GM13977 (cell line): ENCODE measurements at regions not wholly inside any gene's neighbourhood (a gene's known extent, or its start where the extent isn't known, plus 50 kb on each side); places are given as distances from the start of the nearest gene placed in this dataset.
"Not testable (repeated sequence)": the region's sequence is repeated elsewhere in the genome, so short reads cannot be mapped to it uniquely, and the experiment has no call there.

Experiments used
- DNase-seq: peaks from one replicate; pipeline ENCODE4 v3.0.0; 2012; ENCODE audit warnings: low spot score
- in situ Hi-C: fragments of 300-500 bp; cut with MboI; formaldehyde crosslinking; loops from one replicate; pipeline ENCODE4 v1.12.0; 2022; ENCODE audit warnings: low sequenced_read_pairs, low pct_unique_long_range_greater_than_20kb, mixed read lengths, inconsistent platforms; ENCODE audit not compliant: unreplicated experiment

DNA sequence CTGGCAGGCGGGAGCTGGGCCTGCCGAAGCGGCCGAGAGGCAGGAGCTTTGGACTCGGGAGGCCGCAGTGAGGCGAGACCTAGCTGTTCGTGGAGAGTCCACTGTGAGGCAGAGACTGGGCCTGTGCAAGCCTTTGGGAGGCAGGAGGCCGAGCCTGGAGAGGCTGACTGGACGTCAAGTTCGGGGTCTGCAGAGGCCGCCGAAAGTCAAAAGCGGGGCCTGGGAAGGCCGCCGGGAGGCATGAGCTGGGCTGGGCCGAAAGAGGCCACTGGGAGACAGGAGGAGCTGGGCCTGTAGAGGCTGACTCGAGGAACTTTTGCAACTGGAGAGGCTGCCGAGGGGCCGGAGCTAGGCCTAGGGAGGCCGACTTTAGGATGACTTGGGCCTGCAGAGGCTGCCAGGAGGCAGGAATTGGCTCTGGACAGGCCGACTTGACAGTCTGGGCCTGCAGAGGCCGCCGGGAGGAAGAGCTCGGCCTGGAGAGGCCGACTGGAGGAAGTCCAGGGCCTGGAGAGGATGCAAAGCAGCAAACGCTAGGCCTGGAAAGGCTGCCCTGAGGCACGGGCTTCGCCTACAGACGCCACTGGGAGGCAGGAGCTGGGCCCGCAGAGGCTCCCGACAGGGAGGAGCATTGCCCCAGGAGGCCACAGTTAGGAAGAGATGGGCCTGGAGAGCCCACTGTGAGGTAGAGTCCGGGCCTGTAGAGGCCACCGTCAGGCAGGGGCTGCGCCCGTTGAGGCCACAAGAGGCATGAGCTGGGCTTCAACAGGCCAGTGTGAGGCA, 304.0 kb downstream of the ZNF479 start:
- in situ Hi-C loops, DNase-seq: not testable (repeated sequence)

DNA sequence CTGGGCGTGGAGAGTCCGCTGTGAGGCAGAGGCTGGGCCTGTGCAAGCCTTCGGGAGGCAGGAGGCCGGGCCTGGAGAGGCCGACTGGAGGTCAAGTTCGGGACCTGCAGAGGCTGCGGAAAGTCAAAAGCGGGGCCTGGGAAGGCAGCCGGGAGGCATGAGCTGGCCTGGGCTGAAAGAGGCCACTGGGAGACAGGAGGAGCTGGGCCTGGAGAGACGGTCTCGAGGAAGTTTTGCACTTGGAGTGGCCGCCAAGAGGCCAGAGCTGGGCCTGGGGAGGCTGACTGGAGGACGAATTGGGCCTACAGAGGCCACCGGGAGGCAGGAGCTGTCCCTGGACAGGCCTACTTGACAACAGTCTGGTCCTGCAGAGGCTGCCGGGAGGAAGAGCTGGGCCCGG, 304.7 kb downstream of the ZNF479 start:
- in situ Hi-C loops, DNase-seq: not testable (repeated sequence)

DNA sequence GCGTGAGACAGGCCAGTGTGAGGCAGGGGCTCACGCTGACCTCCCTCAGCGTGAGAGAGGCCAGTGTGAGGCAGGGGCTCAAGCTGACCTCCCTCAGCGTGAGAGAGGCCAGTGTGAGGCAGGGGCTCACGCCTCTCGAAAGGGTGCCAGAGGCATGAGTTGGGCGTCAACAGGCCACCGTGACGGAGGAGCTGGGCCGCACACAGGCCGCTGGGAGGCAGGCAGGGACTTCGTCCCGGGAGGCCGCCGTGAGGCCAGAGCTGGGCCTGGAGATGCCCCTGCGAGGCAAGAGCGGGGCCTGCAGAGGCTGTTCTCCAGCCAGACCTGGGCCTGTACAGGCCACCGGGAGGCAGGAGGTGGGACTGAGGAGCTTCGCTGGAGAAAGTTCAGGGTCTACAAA, 305.7 kb downstream of the ZNF479 start:
- DNase-seq, in situ Hi-C loops: not testable (repeated sequence)

DNA sequence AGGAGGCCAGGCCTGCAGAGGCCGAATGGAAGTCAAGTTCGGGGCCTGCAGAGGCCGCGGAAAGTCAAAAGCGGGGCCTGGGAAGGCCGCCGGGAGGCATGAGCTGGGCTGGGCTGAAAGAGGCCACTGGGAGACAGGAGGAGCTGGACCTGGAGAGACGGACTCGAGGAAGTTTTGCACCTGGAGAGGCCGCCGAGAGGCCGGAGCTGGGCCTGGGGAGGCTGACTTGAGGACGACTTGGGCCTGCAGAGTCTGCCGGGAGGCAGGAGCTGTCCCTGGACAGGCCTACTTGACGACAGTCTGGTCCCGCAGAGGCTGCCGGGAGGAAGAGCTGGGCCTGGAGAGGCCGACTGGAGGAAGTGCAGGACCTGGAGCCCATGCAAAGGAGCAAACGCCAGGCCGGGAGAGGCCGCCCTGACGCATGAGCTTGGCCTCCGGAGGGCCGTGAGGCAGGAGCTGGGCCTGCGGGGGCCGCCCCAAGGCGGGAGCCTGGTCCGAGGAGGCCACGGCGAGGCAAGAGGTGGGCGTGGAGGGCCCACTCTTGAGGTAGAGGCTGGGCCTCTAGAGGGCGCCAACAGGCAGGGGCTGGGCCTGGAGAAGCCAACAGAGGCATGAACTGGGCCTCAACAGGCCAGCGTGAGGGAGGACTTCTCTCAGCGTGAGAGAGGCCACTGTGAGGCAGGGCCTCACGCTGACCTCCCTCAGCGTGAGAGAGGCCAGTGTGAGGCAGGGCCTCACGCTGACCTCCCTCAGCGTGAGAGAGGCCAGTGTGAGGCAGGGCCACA, 306.3 kb downstream of the ZNF479 start:
- DNase-seq, in situ Hi-C loops: not testable (repeated sequence)

DNA sequence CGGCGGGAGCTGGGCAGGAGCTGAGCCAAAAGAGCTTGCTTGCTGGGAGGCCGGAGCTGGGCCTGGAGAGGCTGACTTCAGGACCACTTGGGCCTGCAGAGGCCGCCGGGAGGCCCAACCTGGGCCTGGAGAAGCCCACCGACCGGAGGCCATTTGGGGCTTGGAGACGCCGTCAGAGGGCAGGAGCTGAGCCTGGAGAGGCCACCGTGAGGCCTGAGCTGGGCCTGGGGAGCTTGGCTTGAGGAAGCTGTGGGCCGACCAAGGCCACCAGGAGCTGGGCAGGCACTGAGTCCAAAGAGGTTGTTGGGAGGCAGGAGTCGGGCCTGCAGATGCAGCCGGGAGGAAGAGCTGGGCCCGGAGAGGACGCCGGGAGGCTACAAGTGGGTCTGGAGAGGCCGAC, 307.1 kb downstream of the ZNF479 start:
- in situ Hi-C loops, DNase-seq: not testable (repeated sequence)

DNA sequence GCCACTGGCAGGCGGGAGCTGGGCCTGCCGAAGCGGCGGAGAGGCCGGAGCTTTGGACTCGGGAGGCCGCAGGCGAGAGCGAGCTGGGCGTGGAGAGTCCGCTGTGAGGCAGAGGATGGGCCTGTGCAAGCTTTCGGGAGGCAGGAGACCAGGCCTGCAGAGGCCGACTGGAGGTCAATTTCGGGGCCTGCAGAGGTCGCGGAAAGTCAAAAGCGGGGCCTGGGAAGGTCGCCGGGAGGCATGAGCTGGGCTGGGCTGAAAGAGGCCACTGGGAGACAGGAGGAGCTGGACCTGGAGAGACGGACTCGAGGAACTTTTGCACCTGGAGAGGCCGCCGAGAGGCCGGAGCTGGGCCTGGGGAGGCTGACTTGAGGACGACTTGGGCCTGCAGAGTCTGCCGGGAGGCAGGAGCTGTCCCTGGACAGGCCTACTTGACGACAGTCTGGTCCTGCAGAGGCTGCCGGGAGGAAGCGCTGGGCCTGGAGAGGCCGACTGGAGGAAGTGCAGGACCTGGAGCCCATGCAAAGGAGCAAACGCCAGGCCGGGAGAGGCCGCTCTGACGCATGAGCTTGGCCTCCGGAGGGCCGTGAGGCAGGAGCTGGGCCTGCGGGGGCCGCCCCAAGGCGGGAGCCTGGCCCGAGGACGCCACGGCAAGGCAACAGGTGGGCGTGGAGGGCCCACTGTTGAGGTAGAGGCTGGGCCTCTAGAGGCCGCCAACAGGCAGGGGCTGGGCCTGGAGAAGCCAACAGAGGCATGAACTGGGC, 308.2 kb downstream of the ZNF479 start:
- in situ Hi-C loops, DNase-seq: not testable (repeated sequence)

DNA sequence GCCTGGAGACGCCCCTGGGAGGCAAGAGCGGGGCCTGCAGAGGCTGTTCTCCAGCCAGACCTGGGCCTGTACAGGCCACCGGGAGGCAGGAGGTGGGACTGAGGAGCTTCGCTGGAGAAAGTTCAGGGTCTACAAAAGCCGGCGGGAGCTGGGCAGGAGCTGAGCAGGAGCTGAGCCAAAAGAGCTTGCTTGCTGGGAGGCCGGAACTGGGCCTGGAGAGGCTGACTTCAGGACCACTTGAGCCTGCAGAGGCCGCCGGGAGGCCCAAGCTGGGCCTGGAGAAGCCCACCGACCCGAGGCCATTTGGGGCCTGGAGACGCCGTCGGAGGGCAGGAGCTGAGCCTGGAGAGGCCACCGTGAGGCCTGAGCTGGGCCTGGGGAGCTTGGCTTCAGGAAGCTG, 309.0 kb downstream of the ZNF479 start:
- in situ Hi-C loops, DNase-seq: not testable (repeated sequence)

DNA sequence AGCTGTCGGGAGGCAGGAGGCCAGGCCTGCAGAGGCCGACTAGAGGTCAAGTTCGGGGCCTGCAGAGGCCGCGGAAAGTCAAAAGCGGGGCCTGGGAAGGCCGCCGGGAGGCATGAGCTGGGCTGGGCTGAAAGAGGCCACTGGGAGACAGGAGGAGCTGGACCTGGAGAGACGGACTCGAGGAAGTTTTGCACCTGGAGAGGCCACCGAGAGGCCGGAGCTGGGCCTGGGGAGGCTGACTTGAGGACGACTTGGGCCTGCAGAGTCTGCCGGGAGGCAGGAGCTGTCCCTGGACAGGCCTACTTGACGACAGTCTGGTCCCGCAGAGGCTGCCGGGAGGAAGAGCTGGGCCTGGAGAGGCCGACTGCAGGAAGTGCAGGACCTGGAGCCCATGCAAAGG, 310.1 kb downstream of the ZNF479 start:
- in situ Hi-C loops, DNase-seq: not testable (repeated sequence)

DNA sequence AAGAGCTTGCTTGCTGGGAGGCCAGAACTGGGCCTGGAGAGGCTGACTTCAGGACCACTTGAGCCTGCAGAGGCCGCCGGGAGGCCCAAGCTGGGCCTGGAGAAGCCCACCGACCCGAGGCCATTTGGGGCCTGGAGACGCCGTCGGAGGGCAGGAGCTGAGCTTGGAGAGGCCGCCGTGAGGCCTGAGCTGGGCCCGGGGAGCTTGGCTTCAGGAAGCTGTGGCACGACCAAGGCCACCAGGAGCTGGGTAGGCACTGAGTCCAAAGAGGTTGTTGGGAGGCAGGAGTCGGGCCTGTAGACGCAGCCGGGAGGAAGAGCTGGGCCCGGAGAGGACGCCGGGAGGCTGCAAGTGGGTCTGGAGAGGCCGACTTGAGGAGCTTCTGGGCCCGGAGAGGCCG, 310.7 kb downstream of the ZNF479 start:
- in situ Hi-C loops, result not testable (repeated sequence)

DNA sequence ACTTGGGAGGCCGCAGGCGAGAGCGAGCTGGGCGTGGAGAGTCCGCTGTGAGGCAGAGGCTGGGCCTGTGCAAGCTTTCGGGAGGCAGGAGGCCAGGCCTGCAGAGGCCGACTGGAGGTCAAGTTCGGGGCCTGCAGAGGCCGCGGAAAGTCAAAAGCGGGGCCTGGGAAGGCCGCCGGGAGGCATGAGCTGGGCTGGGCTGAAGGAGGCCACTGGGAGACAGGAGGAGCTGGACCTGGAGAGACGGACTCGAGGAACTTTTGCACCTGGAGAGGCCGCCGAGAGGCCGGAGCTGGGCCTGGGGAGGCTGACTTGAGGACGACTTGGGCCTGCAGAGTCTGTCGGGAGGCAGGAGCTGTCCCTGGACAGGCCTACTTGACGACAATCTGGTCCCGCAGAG, 314.0 kb downstream of the ZNF479 start:
- in situ Hi-C loops, DNase-seq: not testable (repeated sequence)

More for the DNA sequence above, 310.7 kb downstream of the ZNF479 start:
- DNase-seq, result not testable (repeated sequence)

DNA sequence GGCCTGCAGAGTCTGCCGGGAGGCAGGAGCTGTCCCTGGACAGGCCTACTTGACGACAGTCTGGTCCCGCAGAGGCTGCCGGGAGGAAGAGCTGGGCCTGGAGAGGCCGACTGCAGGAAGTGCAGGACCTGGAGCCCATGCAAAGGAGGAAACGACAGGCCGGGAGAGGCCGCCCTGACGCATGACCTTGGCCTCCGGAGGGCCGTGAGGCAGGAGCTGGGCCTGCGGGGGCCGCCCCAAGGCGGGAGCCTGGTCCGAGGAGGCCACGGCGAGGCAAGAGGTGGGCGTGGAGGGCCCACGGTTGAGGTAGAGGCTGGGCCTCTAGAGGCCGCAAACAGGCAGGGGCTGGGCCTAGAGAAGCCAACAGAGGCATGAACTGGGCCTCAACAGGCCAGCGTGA, 317.3 kb downstream of the ZNF479 start:
- DNase-seq, in situ Hi-C loops: not testable (repeated sequence)

DNA sequence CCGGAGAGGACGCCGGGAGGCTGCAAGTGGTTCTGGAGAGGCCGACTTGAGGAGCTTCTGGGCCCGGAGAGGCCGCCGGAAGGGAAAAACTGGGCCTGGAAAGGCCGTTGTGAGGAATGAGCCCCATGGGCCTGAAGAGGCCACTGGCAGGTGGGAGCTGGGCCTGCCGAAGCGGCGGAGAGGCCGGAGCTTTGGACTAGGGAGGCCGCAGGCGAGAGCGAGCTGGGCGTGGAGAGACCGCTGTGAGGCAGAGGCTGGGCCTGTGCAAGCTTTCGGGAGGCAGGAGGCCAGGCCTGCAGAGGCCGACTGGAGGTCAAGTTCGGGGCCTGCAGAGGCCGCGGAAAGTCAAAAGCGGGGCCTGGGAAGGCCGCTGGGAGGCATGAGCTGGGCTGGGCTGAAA, 317.8 kb downstream of the ZNF479 start:
- DNase-seq, in situ Hi-C loops: not testable (repeated sequence)

DNA sequence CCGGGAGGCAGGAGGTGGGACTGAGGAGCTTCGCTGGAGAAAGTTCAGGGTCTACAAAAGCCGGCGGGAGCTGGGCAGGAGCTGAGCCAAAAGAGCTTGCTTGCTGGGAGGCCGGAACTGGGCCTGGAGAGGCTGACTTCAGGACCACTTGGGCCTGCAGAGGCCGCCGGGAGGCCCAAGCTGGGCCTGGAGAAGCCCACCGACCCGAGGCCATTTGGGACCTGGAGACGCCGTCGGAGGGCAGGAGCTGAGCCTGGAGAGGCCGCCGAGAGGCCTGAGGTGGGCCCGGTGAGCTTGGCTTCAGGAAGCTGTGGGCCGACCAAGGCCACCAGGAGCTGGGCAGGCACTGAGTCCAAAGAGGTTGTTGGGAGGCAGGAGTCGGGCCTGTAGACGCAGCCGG, 318.3 kb downstream of the ZNF479 start:
- in situ Hi-C loops, DNase-seq: not testable (repeated sequence)

DNA sequence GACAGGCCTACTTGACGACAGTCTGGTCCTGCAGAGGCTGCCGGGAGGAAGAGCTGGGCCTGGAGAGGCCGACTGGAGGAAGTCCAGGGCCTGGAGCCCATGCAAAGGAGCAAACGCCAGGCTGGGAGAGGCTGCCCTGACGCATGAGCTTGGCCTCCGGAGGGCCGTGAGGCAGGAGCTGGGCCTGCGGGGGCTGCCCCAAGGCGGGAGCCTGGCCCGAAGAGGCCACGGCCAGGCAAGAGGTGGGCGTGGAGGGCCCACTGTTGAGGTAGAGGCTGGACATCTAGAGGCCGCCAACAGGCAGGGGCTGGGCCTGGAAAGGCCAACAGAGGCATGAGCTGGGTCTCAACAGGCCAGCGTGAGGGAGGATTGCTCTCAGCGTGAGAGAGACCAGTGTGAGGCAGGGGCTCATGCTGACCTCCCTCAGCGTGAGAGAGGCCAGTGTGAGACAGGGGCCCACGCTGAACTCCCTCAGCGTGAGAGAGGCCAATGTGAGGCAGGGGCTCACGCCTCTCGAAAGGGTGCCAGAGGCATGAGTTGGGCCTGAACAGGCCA, 320.6 kb downstream of the ZNF479 start:
- in situ Hi-C loops, DNase-seq: not testable (repeated sequence)
